Astrocyte of the hippocampus (primary cell): ENCODE measurements at regions not wholly inside any gene's neighbourhood (a gene's known extent, or its start where the extent isn't known, plus 50 kb on each side); places are given as distances from the start of the nearest gene placed in this dataset.
A peak's percentile ranks its signal among the peaks of the same experiment; 100 is the strongest.
"Not testable (repeated sequence)": the region's sequence is repeated elsewhere in the genome, so short reads cannot be mapped to it uniquely, and the experiment has no call there.

ENCODE experiments used
- DNase-seq: peaks from one replicate; pipeline ENCODE4 v3.0.0; 2011; ENCODE audit warnings: low read depth, low spot score

DNA sequence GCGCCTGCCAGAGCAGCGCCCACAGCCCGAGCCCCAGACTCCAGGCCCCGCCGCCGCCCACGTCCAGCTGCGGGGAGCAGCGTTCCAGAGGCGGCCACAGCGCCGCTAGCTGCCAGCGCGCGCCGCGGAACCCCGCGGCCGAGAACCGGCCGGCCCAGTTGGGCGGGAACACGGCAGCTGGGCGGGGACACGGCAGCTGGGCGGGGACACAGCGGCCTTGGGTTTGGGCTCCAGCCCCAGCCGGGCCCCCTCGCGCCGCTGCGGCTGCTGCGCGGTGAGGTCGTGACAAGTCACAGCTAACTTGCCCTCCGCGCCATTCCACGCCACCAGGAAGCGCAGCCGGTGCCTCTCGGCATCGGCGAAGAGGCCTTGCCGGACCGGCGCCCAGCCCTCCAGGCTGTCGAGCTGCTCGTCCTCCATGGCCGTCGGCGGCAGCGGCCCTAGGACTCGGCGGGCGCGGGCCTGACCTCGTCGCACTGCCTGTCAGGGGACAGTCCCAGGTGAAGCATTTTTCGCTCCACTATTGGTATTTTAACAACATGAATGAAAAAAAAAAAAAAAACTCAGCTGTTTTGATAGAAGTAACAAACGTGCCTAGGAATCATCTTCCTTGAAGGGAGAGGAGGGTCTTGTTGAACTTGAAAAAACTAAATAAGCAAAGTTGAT, 56.6 kb upstream of the GOLGA8N start:
- DNase-seq, result peak; percentile 29

DNA sequence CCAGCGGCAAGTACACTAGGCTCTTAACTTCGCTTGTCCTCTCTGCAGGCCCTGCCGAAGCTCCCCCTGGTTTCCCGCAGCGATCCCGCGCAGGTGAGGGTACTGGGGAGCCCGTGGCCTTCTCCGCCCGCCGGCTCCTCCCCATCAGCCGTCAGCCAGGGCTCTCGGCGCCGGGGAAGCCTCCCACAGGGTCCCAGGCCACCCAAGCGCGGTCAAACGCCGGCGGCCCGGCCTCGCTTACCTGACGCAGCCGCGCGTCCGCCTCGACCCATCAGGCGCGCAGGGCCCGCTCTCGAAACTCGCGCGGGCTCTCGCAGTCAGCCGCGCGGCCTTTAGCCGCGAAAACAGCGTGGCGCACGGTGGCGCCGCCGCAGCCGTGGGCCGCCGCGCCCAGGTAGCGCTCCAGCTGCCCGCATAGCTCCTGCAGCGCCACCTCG, 57.2 kb upstream of the GOLGA8N start:
- not testable (repeated sequence) for DNase-seq

DNA sequence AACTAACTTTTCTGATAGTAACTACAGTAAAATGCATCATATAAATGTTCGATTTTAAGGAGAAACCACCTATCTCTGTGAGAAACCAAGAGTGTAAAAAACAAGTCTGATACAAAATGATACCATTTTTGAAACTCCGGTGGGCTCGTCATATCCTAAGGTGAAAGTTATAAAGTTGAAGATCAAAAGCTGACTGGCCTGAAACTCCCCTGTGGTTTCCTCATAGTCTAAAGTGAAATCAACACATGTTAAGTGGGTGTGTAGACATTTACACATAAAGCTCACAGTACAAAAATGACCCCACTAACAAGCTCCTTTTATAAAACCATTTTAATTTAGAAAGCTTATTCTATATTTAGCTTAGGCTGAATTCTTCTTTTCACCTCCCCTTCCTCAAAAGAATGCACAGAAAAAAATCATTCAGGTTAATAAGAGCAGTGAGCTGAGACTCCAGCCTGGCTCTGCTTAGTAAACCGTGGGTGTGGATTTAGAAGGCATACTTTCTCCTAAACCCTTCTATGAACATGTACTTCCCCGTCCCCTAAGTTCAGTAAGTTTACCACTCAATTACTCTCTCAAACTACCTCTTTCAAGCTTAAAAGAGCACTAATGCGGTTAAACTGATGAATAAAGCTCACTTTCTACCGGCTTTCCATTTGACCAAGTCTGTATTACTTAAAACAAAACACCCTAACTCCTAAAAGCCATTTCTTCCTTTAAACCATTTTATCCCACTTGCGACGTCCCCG, 57.9 kb upstream of the GOLGA8N start:
- not testable (repeated sequence) for DNase-seq

DNA sequence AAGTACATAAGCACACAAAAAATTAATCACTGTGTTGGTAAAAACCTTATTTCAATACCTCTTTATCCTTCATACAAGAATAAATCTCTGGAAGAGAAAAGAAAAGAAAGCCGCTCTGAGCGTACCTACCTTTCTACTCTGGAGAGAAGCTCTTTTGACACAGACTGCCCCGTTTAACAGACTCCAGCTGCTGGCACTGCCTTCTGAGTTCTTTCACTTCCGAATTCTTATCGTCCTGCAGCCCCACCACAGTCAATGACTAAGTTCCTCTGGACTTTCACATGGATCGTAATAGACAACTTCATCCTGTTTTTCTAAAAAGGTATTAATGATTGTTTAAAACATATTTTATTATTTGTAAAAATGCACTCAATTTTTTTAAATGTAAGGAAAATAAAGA, 67.5 kb upstream of the GOLGA8O start:
- not testable (repeated sequence) for DNase-seq

DNA sequence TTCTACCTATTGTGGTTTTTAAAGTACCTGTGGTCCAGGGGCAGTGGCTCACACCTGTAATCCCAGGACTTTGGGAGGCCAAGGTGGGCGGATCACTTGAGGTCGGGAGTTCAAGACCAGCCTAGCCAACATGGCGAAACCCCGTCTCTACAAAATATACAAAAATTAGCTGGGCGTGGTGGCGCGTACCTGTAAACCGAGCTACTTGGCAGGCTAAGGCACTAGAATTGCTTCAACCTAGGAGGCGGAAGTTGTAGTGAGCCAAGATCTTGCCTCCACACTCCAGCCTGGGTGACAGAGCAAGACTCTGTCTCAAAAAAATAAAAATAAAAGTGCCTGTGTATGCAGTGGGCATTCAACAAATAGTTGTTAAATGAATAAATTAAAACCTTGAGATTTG, 67.0 kb upstream of the GOLGA8O start:
- DNase-seq, result peak; percentile 0

DNA sequence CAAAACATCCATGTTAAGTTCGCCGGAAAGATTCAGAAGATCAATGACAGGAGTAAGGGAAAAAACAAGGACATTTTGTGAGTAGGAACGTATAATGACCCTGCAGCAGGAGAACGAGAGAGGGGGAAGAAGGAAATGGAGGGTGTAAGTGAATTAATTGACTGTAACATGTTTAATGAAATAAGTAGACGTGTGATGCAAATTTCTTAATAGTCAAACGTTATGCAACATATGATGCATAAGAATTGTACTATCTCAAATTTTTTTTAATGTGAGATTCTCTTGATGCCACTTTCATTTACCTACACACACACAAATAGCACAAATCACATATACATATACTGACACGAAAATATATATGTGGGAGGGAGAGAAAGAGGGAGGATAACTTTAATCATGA, 63.5 kb upstream of the GOLGA8O start:
- not testable (repeated sequence) for DNase-seq

DNA sequence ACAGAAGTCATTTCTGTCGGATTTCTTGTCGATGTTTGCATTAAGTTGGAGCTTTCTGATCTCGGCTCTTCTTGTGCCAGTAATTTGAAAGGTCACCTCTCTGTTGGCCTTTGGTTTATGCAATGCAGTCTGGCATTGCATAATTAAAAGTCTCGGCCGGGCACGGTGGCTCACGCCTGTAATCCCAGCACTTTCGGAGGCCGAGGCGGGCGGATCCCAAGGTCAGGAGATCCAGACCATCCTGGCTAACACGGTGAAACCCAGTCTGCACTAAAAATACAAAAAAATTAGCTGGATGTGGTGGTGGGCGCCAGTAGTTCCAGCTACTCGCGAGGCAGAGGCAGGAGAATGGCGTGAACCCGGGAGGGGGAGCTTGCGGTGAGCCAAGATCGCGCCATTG, 62.6 kb upstream of the GOLGA8O start:
- not testable (repeated sequence) for DNase-seq

DNA sequence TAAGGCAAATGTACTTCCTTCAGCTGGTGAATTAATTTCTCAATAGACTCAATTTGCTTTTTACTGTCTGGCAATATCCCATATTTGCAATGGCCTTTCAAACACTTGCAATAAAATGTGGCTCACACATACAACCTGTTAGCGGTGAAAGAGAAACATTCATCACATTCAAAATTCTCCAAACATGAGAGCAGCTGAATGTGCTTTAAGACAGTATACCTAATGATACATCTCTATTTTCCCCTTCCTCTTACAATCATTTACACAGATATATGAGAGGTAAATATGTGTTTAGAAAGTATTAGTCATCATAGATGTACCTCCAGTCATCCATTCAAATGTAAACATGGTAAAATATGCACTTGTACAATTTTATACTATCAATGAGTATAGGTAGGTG, 61.5 kb upstream of the GOLGA8O start:
- not testable (repeated sequence) for DNase-seq

DNA sequence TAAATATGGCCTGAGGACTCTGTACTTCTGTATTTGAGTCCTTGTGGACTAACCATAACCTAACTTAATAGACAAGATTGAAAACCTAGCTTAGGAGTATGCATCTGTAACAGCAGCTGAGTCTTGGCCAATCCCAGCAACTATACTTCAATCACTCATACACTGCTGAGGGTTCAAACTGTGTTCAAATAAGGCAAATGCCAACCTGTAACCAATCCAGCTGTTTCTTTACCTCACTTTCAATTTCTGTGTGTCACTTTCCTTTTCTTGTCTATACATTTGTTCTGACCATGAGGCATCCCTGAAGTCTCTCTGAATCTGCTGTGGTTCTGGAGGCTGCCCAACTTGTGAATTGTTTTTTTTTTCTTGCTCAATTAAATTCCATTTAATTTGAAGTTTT, 57.9 kb upstream of the GOLGA8O start:
- DNase-seq, result not testable (repeated sequence)

DNA sequence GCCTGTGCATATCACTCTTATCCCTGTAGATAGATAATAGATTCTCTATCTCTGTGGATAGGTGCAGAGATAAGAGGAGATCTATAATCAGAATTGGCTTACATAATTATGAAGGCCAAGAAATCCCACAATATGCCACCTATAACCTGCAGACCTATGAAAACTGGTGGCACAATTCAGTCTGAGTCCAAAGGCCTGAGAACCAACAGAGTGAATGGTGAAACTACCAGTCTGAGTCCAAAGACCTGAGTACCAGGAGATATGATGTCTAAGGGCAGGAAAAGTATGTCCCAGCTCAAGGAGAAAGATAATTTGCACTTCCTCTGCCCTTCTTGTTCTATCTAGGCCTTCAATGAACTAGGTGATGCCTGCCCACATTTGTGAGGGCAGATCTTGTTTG, 54.6 kb upstream of the GOLGA8O start:
- DNase-seq, result not testable (repeated sequence)

DNA sequence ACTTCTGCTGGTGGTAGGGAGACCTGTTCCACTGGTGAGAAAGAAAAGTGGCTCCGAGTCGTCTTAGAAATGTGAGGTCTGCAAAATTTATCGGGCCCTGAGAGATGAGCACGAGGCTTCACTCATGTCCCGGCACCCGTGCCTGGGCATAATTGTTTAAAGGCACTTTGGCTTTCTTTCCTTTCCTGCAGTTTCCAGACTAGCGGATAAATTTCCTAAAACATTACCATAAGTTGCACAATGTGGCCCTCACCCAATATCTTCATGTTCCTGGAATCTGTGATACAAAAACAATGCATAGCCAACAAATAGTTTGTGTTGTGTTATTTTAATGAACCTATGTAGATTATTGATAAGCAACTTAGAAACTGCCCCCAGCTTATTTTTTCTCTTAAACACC, 52.6 kb upstream of the GOLGA8O start:
- DNase-seq, result not testable (repeated sequence)

DNA sequence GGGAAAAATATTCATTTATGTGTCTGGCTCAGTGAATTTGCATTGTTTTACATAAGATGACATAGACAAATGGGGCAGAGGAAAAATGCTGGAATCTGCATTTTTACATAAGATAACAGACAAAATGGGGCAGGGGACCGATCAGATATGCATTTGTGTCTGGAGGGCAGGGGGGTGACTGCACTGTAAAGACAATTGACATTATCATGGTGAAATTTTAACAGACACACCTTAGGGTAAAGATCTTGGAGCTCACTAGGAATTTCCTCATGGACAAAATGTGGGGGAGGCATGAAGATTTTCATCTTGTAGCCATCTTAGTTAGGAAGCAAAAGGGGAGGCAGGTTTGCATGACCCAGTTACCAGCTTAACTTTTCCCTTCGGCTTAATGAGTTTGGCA, 51.4 kb upstream of the GOLGA8O start:
- not testable (repeated sequence) for DNase-seq

DNA sequence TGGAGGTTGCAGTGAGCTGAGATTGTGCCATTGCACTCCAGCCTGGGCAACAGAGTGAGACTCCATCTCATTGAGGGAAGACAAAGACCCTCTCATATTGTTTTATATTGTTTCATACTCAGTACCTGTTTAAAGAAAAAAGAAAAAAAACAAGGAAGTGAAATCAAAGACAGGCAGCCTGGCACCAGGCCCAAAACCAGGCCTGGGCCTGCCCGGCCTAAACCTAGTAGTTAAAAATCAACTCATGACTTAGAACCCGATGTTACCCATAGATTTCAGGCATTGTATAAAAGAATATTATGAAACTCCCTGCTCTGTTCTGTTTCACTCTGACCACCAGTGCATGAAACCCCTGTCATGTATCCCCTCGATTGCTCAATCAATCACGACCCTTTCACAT, 50.2 kb upstream of the GOLGA8O start:
- not testable (repeated sequence) for DNase-seq
